NCI-H2107 (cell line): ENCODE measurements at regions not wholly inside any gene's neighbourhood (a gene's known extent, or its start where the extent isn't known, plus 50 kb on each side); places are given as distances from the start of the nearest gene placed in this dataset.
"Not testable (repeated sequence)": the region's sequence is repeated elsewhere in the genome, so short reads cannot be mapped to it uniquely, and the experiment has no call there.

Experiments used
- DNase-seq: peaks from one replicate; lab custom pipeline; 2025; lab: John Stamatoyannopoulos, UW

DNA sequence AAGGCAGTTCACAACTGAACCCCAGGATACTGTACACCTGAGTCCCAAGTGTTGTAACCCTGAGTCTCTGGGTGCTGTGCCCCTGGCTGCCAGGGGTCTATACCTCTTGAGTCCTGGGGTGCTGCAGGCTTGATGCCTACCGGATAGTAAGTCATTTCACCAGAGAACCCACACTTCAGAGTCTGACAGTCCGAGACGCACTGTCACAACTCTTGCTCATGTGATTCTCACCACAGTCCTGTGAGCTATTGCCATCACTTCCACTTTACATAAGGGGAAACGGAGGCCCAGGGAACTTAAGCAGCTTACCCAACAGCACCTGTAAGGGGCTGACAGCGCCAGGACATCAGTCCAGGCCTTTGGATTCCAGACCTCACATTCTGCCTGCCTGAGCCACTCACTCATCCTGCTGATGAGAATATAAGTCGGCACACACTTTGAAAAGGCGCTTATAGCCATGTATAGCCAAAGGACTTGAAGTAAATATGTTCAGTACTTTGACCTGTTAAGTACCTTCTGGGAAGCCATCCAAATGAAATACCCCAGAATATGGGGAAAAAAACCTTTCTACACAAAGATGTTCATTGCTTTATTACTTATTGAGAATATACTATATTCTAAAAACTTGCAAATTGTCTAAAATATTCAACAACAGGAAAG, 180.7 kb upstream of the ID2 start:
- DNase-seq, result no peak

DNA sequence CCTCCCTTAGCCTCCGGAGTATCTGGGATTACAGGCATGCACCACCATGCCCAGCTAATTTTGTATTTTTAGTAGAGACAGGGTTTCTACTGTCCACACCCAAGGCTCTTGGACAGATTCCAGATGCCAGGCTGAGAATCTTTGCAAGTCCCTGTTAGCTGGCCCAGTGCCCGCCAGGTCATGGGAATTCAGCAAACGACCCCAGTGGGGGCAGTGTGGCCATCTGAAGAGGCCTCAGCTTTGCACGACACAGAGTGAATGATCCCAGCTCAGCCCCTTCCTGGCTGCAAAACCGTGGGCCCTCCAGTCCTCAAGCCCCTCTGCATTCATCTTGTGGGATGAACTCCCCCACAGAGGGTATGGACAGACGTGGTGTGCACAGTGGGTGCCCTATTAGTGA, 179.5 kb upstream of the ID2 start:
- no peak for DNase-seq

DNA sequence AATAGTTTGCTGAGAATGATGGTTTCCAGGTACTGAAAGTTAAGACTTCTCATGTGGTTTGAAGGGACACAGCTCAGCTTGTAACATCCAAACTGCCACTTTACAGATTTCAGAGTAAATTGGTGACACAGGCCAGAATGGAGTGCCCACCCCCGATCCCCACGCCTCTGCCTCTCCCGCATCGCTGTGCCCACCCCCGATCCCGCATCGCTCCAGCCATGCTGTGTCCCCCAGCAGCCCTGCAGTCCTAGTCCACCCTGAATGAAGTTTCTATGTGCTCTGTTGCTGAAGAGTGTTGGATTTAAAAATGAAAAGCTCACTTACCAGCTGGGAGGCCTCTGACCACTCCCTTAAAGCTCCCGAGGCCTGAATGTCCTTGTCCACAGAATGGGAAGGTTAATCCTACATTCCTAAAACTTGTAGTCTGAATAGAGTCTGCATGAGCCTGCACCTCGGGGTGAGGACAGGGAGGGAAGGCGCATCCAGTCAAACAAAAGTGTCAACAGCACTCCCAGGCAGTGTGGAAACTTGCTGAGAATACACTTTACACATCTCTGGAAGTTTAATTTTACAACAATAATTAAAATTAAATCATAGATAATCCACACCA, 176.4 kb upstream of the ID2 start:
- DNase-seq, result no peak

DNA sequence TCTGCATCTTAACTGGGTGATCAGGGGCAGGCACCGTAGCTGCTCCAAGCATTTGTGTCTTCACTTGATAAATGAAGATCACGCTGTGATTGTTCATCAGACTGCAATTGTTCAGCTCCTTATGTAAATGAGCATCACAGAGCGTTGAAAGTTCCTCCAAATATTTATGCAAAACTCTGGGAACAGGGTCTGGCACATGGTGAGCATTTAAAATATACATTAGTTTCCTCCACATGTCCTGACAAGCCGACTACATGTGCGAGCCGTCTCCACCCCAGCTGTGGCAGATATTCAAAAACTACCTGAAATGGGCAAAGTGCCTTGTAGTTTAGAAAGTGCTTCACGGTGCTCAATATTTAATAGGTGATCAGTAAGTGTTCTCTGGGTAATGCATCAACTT, 175.1 kb upstream of the ID2 start:
- DNase-seq, result no peak

DNA sequence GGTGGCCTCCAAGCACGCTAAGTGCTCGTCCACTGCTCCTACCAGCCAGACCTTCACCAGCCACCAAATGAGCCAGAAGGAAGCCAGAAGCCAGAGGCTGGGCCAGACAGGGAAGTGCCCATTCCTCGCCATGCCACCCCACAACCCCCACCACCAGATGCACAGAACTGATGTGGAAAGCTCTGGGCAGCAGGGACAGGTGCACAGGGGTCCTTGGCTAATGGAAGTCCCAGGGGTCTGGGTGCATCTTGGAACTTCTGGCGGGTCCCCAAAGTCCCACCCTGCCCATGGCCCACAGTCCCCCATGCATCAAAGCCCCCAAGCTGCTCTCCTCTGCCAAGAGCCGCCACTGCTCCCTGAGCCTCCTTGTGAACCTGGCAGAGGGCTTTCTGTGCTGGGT, 173.1 kb upstream of the ID2 start:
- no peak for DNase-seq

DNA sequence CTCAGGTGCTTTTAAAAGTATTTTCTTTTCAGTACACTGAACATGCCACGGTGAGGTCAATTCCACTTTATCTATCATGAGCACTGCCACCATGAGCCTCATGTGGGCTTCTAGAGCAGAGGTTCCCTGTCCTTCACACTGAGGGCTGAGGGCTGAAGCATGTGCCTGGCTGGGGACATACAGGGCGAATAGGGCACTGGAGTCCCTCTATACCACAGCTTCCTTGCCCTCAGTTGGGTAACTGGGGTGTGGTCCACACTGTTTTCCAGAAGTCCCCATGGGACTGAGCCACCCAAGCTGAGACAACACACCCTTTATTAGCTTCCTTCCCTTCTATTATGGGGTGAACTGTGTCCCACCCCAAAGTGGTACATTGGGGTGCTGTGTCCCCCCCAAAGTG, 172.2 kb upstream of the ID2 start:
- no peak for DNase-seq

DNA sequence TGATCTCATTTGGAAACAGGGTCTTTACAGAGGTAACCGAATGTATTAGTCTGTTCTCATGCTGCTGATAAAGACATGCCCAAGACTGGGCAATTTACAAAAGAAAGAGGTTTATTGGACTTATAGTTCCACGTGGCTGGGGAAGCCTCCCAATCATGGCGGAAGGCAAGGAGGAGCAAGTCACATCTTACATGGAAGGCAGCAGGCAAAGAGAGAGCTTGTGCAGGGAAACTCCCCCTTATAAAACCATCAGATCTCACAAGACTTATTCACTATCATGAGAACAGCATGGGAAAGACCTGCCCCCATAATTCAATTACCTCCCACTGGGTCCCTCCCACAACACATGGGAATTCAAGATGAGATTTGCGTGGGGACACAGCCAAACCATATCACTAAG, 171.8 kb upstream of the ID2 start:
- DNase-seq, result not testable (repeated sequence)

DNA sequence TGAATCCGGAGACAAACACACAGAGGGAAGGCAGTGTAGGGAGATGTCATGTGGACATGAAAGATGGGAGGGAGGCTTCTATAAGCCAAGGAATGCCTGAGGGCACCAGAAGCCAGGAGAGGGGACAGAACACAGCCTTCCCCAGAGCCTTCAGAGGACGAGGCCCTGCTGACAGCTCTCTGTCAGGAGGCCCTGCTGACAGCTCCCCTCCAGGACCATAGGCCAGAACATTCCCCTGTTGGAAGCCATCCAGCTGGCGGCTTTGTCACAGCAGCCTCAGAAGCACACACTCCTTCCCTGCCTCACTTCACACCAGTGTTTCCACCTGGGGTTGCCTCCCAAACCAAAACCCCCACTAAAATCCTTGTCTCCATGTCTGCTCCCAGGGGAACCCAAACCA, 171.3 kb upstream of the ID2 start:
- DNase-seq, result no peak

DNA sequence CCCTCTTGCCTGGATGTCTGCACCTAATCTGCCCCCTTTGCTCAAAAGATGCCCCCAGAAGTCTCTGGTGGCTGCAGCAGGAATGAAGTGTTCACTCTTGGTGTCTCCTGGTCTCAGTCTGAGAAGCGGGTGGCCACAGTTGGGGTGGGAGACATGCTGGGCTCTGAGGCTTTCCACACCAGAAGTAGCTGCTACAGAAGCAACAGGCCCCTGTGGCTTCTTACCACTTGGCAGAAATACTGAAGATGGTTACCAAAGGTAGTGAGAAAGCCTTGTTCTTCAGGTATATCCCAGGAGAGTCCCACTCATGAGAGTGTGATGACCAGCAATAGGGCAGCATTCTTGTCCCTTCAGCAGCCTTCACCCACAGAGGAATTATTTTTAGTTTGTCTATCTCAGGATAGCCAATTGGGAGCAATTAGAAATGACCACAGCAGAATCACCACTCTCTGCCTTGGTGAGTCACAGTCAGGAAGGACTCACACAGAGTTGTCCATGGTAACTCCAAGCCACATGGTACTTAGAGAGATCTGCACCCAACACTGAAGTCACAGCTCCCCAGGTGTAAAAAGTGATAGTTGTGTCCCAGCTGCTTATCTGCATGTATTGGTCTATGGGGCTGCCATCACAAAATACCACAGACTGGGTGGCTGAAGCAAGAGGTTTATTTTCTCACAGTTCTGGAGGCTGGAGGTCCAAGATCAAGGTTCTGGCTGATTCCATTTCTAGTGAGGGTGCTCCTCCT, 169.8 kb upstream of the ID2 start:
- no peak for DNase-seq

DNA sequence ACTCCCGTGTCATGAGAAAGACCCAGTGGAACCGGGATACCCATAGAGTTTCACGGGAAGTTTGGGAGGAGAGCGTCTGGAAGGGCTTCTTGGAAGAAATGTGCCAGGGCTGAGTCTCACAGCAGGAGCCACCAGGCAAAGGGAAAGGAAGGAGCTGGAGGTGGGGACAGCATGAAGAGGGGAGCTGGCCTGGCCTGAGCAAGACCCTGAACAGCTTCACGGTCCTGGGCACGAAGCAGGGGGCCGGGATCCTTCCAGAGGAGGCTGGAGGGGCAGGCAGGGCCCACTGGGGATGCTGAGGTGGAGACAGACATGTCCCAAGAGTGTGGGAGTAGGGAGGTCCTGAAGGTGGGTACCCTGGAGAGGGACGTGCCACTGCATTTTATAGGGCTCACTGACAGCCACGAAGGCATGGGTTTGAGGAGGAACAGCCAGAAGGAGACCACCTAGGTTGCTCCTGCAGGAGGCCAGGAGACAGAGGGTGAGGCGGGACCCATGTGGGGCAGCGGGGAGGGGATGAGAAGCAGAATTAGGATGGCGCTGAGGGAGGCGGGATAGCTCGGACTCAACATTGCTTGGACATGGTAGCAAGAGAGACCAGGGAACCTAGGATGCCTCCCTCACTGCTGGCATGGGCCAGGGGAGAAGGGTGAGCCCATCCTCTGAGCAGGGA, 168.1 kb upstream of the ID2 start:
- DNase-seq, result no peak

DNA sequence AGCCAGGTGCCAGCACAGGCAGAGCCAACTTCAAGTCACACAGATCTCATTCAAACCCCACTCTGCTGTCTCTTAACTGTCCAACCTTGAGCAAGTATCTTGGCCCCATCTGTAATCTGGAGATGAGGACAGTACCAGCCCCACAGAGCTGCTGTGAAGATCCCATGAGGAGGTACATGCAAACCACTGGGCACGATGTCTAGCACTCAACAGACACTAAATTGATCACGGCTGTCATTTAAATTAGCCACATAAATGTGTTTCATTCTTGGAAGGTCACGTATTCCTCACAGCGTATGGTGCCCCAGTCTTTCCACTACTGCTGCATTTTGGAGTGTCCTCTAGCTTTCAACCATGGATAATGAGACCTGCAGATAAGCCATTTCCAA, 167.6 kb upstream of the ID2 start:
- DNase-seq, result no peak

DNA sequence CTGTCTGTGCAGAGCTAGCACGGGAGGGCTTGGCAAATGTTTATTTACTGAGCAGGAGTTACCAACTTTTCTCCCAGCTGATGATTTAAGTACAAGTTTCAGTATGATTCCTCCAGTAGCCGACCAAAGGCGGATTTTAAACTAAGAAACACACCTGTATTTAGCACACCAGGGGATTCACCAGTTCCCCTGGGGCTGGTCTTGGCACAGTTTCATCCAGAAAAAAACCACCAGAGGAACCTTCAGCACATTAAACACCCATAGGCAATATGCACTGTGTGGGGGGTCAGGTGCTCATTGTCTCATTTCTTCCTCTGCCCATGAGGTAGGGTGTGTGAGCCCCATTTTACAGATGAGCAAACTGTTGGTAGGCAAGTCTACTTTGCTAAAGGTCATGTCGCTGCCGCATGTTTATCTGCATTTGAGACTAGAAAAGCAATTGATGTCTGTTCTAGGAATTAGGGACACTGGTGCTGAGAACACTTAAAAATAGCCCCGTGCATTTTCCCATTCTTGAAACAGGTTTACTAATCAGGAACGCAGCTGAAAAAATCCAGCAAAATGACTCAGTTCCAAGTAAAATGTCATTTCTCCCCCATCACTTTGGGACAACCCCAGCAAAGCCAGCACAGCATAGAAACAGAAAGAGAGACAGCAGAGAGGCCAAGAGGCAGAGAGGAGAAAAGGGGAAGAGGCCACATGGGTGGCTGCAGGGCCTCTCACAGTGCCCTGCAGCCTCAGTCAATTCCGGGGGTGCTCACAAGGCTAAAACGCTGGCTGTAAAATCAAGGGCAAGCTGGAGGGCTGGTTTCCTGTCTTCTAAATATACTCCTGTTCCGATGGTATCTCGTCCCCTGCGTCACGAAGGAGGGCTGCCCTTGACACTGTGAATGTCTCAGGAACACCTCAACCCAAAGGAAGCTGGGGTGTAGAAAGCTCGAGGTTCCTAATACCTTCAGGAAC, 166.8 kb upstream of the ID2 start:
- DNase-seq, result no peak

DNA sequence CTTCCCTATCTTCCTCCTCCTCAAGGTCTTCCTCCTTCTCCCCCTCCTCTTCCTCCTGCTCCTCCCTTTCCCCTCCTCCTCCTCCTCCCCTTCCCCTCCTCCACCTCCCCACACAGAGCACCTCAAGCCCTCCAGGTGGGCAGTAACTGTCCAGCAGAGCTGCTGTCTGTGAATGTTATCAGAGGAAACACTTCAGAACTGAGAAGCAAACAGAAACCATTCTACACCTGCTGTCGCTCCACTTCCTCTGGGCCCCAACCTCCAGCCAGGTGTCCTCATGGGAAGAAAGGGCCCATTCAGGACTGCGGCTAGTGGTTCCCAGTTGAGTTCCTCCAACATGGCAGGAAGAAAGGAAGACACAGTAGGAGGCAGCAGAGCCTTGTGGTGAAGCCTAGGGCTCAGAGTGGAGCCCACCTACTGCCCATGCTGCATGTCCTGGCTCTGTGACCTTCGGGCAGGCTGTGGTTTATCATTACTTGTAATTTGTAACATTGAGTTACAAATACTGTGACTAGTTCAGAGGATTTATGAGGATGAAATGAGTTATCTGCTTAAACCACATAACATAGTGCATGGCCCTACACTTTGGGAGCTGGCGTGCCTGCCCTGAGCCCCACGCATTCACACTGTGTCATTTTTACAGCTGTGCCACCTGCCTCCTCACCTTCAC, 165.9 kb upstream of the ID2 start:
- DNase-seq, result peak; percentile 40

DNA sequence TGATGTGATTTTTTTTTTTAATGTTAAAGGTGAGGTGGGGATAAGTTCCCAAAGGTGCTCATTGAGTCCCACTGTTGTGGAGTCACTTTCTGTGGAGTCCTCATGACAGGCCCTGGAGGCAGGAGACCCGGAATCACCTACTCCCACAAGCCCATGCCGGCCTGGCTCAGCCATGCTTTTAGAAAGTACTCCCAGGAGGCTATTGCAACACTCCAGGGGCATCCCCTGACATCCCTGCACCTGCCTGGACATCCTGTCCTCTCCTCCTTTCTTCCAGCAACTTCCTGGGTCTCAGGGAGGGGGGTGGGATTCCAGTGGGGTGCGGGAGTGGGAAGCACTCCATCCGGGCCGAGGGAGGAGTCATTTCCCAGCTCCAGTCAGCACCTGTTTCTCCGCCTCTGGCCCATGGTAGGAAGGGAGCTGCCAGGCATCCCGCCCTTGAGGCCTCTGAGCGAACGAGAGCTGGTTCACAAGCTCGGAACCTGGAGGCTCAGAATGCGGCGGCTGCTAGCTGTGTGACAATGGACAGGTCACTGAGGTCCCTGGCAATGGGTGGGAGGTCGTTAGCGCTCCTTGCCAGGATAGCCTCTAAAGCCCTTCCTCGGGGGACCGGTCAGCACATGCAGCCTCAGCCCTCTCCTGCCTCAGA, 163.9 kb upstream of the ID2 start:
- DNase-seq, result no peak

DNA sequence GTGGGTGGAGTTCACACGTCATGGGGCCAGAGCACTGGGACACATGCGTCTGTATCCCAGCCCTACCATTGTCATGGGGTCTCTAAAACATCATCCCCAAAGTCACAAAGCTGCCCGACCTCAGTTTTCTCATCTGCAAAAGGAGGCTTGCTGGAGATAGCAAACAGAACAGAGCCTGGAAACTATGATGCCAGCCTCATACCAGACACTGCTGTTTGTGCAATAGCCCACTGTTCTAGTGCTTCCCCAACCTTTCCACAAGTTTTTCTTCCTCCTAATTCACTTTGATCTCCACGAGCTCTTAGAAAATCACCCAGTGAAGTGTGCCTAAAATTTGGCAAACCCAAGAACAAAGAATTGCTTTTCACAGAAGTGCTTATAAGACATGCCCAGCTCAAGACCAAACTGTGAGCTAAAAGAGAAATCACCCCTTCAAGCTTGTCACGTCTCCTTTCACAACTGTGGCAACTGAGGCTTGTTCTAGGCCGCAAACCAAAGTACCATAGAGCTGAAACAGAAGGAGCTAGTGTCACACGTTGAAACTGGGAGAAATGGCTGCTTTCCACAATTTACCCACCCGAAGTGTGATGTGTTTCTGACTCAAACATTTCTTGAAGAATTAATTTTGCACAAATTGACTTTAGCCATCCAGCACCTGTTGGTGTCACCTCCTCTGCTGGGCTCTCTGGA, 162.7 kb upstream of the ID2 start:
- no peak for DNase-seq

DNA sequence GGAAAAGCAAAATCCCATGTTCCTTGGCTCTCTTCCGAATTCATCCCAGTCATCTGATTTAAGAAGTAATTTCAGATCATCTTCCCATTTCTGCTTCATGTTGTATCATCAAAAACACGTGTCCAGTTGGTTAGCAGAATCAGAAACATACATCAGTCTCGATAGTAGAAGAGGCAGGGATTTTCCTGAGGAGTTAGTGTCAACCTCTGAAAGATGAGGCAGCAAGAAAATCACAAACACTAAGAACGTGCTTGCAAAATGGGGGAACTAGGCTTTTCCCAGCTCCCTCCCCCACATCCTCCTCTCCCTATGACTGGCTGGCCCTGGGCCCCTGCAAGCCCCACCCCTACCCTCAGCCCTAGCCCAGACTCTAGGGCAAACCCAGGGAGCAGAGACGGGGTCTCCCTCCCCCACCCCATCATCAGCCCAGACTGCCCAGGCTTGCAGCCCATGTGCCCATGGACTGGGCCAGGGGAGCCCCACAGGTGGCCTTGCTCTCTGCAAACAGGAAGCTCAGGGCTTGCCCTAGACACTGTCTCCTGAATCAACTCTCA, 161.0 kb upstream of the ID2 start:
- DNase-seq, result no peak

DNA sequence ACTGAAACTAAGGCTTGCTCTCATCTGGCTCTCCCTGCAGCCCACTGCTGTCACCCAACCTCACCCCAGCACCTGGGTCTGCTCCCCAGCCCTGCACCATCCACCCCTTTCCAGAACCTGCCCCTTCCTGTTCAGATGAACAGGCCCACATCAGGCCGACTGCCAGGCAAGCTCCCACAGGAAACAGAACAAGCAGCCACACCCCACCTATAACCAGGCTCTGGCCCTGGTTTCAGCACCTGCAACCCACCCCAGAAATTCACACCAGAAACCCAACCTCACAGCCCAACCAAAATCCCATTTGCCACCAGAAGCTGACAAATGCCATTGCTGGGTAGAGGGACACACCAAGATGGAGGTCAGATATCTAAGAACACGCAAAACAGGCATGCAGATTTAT, 159.2 kb upstream of the ID2 start:
- no peak for DNase-seq

DNA sequence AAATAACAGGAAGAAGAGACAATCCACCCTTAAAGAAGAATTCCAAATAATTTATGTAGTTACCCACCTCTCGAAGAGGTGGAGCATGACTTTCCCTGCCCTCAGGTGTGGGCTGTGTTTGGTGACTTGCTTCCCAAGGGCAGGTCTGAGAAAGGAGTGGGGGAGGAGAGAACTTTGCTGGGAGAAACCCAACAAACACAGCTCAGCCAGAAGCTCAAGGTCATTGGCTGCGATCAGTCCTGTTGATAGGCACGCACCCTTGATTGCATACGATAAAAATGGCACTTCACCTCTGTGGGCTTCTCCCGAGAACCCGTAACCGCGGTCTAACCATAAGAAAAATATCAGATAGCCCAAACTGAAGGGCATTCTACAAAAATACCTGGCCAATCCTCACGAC, 157.5 kb upstream of the ID2 start:
- no peak for DNase-seq

DNA sequence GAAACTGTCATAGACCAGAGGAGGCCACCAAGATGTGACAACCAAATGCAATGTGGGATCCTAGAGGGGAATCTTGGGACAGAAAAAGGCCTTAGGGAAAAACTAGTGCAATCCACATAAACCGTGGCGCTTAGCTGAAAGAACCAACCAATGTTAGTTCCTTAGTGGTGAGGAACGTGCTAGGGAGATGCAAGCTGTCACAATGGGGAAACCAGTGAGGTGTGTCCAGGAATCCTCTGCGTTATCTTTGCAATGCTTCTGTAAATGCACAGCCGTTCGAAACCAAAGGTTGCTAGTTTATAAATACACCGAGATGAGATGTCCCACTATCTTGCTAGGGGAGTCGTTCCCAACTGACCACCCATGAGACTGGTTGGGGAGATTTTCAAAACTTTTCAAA, 157.0 kb upstream of the ID2 start:
- no peak for DNase-seq

DNA sequence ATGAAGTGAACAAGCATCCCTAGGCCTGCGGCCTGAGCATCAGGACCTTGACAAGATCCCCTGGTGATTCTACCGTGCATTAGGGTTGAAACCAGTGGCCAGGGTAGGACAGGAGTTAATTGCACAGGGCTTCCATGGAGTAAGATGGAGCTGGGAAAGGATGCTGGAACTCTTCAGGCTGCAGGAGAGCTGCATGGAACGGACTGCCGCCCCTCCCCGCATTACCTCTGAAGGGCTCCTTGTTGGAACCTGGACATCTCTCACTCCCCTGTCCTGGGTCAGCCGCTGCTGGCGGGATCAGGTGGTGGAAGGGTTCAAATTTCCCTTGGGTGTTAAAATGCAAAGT, 156.6 kb upstream of the ID2 start:
- DNase-seq, result no peak
